Heart right ventricle (tissue), 16 donors: ENCODE measurements at regions not wholly inside any gene's neighbourhood (a gene's known extent, or its start where the extent isn't known, plus 50 kb on each side); places are given as distances from the start of the nearest gene placed in this dataset.

Source experiments
- ATAC-seq, 8 donors: fragments of 200-7000 bp; cut with Tn5 transposase; one replicate each; pipeline ENCODE4 v1.9.1; 2020; ENCODE audit warnings: mild to moderate bottlenecking in 8 of 8, moderate library complexity in 8 of 8, moderate number of reproducible peaks in 1 of 8
- DNase-seq, 2 donors: peaks; one replicate each; pipeline ENCODE4 v3.0.0-alpha.2; 2020
- H3K27ac ChIP-seq, 10 donors: fragments of 200-600 bp; sonication (generic) in 2 of 10; one replicate each; pipeline versions ENCODE4 v1.5.0 to v1.8.0; 2020 to 2022; ENCODE audit warnings: mild to moderate bottlenecking in 3 of 10
- H3K27me3 ChIP-seq, 7 donors: fragments of 200-600 bp; one replicate each; pipeline ENCODE4 v1.8.0; 2021 to 2022; ENCODE audit warnings: mild to moderate bottlenecking in 2 of 7
- H3K36me3 ChIP-seq, 9 donors: fragments of 200-600 bp; sonication (generic) in 1 of 9; one replicate each; pipeline versions ENCODE4 v1.5.0 to v1.8.0; 2020 to 2022; ENCODE audit warnings: mild to moderate bottlenecking in 2 of 9
- H3K4me1 ChIP-seq, 9 donors: fragments of 200-600 bp; sonication (generic) in 1 of 9; one replicate each; pipeline versions ENCODE4 v1.5.0 to v1.8.0; 2020 to 2022; ENCODE audit warnings: mild to moderate bottlenecking in 4 of 9
- H3K4me3 ChIP-seq, 10 donors: fragments of 200-600 bp; sonication (generic) in 2 of 10; one replicate each; pipeline versions ENCODE4 v1.5.0 to v1.8.0; 2020 to 2022; ENCODE audit warnings: mild to moderate bottlenecking in 7 of 10, moderate library complexity in 2 of 10
- H3K9me3 ChIP-seq, 11 donors: fragments of 200-600 bp in 10 of 11; sonication (generic) in 2 of 11; one replicate each; pipeline versions ENCODE4 v1.5.0 to v1.8.0; 2013 to 2022; ENCODE audit warnings: mild to moderate bottlenecking in 2 of 11, control low read depth in 1 of 11, moderate library complexity in 1 of 11
- CTCF ChIP-seq, 9 donors: fragments of 200-600 bp; sonication (generic) in 2 of 9; IDR thresholded peaks; one replicate each; pipeline versions ENCODE4 v1.5.0 to v1.8.0; 2021 to 2022; ENCODE audit warnings: antibody characterized with exemption in 9 of 9, mild to moderate bottlenecking in 5 of 9, moderate library complexity in 1 of 9
- WGBS, 2 donors: extraction: QIAGEN DNeasy Blood & Tissue Kit; methylation state at CpG; one replicate each; pipeline ENCODE4 v1.1.7; 2013; ENCODE audit warnings: inconsistent platforms in 1 of 2; 5-methylcytosine and 5-hydroxymethylcytosine counted together
- intact Hi-C, 10 donors: fragments of 100-400 bp; cut with DNase I; formaldehyde crosslinking; loops; one replicate each; pipeline versions ENCODE4 v1.11.1 to v1.14.2; 2022
- donor health status: Arrhythmogenic right ventricular cardiomyopathy.
- donor health status: ischemic (EF 13 %, LVEDD 7.1; RV severe dilation, severe dysfunction).
- donor health status: healthy with polysubstance abuse.
- donor health status: DM: no; HTN: yes; CAD: no.
- donor health status: DM: no; HTN: no; CAD: no.
- donor health status: ischemic (EF 25% LVEDD 6.9; RV normal size, moderate dysfunction).
- donor health status: ischemic (EF 25% LVEDD 5.7; RV mildly dilated, moderate dysfunction).
- donor health status: healthy.
- donor health status: DM: yes; HTN: yes; CAD: no.
- donor health status: Ischemic cardiomyopathy.
- donor health status: ischemic (EF 35%, LVEDD 5.7; RV mildly dilated, moderate dysfunction).
- donor health status: nonischemic (EF 11% LVEDD 7.7; RV severe dilation, severe dysfunction).
- donor health status: DM: yes; HTN: yes; CAD: no.
- donor health status: PGD.
- donor health status: ischemic (EF 29% LVEDD 5.4; RV normal size, mild dysfunction).
- donor health status: nonischemic (EF 23%, LVEDD 6.1; RV moderate dilation, normal function).

- WGBS, 2 donors, result 52 to 68% methylated on average over 1 of the region's 1 CpG
- Histone ChIP-seq H3K4me3 (no peak overlapping the region), H3K27ac (no peak overlapping the region), H3K27me3 (no peaks in the 10 kb centered on the region), H3K36me3 (no peaks in the 10 kb centered on the region), H3K9me3 (no peaks in the 10 kb centered on the region), H3K4me1 (no peaks in the 10 kb centered on the region)
- TF ChIP-seq CTCF (IDR thresholded peaks at IDR 0.05), result no peak
- no peak for DNase-seq
- intact Hi-C loops, result no loop called here
- ATAC-seq, result no peak
Observed at GRCh38 chr1:104825401-104825800, 1075.7 kb downstream of the AMY1C start.

- DNase-seq (no peak), ATAC-seq (no peak)
- intact Hi-C loops, result no loop called here
- H3K27me3 ChIP-seq, result no peaks in the 10 kb centered on the region
- WGBS, 2 donors, result 81 to 90% methylated on average over 2 of the region's 2 CpGs
- H3K27ac ChIP-seq, result no peak overlapping the region
- H3K4me3 ChIP-seq, result no peak overlapping the region
- no peak for TF ChIP-seq CTCF (IDR thresholded peaks at IDR 0.05)
- no peaks in the 10 kb centered on the region for H3K4me1 ChIP-seq
- no peaks in the 10 kb centered on the region for H3K36me3 ChIP-seq
- peaks cover 0 to 26% (median 0%) of the 10 kb centered on the region in 11 donors for H3K9me3 ChIP-seq
Observed at GRCh38 chr1:104830534-104830933, 1080.8 kb downstream of the AMY1C start.

- TF ChIP-seq CTCF (IDR thresholded peaks at IDR 0.05), result no peak
- Histone ChIP-seq H3K36me3 (no peaks in the 10 kb centered on the region), H3K4me3 (no peak overlapping the region), H3K27ac (no peak overlapping the region), H3K4me1 (no peaks in the 10 kb centered on the region), H3K27me3 (no peaks in the 10 kb centered on the region), H3K9me3 (peaks cover 0 to 13% (median 0%) of the 10 kb centered on the region in 11 donors)
- no peak for DNase-seq
- ATAC-seq, result no peak
- WGBS, 2 donors, result 64 to 72% methylated on average over 2 of the region's 2 CpGs
- intact Hi-C loops, result no loop called here
Observed at GRCh38 chr1:104852151-104852550, 1102.5 kb downstream of the AMY1C start.

GRCh38 chr1:104853276-104853675, 1103.6 kb downstream of the AMY1C start:
- no peaks in the 10 kb centered on the region for H3K4me1 ChIP-seq
- no peak overlapping the region for H3K27ac ChIP-seq
- intact Hi-C loops, result no loop called here
- 71 to 79% methylated on average over 2 of the region's 2 CpGs for WGBS, 2 donors
- H3K4me3 ChIP-seq, result no peak overlapping the region
- no peak for TF ChIP-seq CTCF (IDR thresholded peaks at IDR 0.05)
- ATAC-seq (no peak), DNase-seq (no peak)
- H3K9me3 ChIP-seq, result peaks cover 0 to 22% (median 0%) of the 10 kb centered on the region in 11 donors
- no peaks in the 10 kb centered on the region for H3K27me3 ChIP-seq
- no peaks in the 10 kb centered on the region for H3K36me3 ChIP-seq

- intact Hi-C loops, result no loop called here
- DNase-seq (no peak), ATAC-seq (no peak)
- Histone ChIP-seq H3K4me1 (no peaks in the 10 kb centered on the region), H3K9me3 (peaks cover 0 to 30% (median 0%) of the 10 kb centered on the region in 11 donors), H3K4me3 (no peak overlapping the region), H3K36me3 (no peaks in the 10 kb centered on the region), H3K27ac (no peak overlapping the region), H3K27me3 (no peaks in the 10 kb centered on the region)
- 63 to 71% methylated on average over 2 of the region's 2 CpGs for WGBS, 2 donors
- no peak for TF ChIP-seq CTCF (IDR thresholded peaks at IDR 0.05)
Observed at GRCh38 chr1:104854529-104854928, 1104.8 kb downstream of the AMY1C start.
